Transverse colon (tissue), 4 donors: ENCODE measurements at regions not wholly inside any gene's neighbourhood (a gene's known extent, or its start where the extent isn't known, plus 50 kb on each side); places are given as distances from the start of the nearest gene placed in this dataset.

Source experiments
- DNase-seq: peaks from one replicate; pipeline ENCODE4 v3.0.0-alpha.2; 2019
- H3K27ac ChIP-seq, 4 donors: fragments of 200-600 bp; sonication (generic); 2 replicates each; pipeline ENCODE4 v1.5.1; 2016 to 2018; ENCODE audit warnings: inconsistent platforms in 4 of 4
- H3K27me3 ChIP-seq: fragments of 200-600 bp; sonication (generic); 2 replicates; pipeline ENCODE4 v1.5.1; 2017; ENCODE audit warnings: inconsistent platforms
- H3K36me3 ChIP-seq, 4 donors: fragments of 200-600 bp; sonication (generic); 2 replicates each; pipeline ENCODE4 v1.5.1; 2017 to 2019; ENCODE audit warnings: inconsistent platforms in 4 of 4
- H3K4me1 ChIP-seq, 4 donors: fragments of 200-600 bp; sonication (generic); 2 replicates each; pipeline ENCODE4 v1.5.1; 2017 to 2020; ENCODE audit warnings: inconsistent platforms in 4 of 4
- H3K4me3 ChIP-seq, 4 donors: fragments of 200-600 bp; sonication (generic); 1 replicate in 1 of 4; 2 replicates in 3 of 4; pipeline versions ENCODE4 v1.5.1 to v1.6.1; 2017 to 2019; ENCODE audit warnings: inconsistent platforms in 4 of 4
- H3K9me3 ChIP-seq, 2 donors: fragments of 200-600 bp; sonication (generic); 2 replicates each; pipeline ENCODE4 v1.5.1; 2017 to 2019; ENCODE audit warnings: inconsistent platforms in 2 of 2
- CTCF ChIP-seq, 5 experiments: fragments of 200-600 bp in 3 of 5; fragments of 450-650 bp in 2 of 5; sonication (generic) in 3 of 5; IDR thresholded peaks; 1 replicate in 2 of 5; 2 replicates in 3 of 5; pipeline ENCODE4 v1.5.1; 2016 to 2017; ENCODE audit warnings: antibody characterized with exemption in 5 of 5, inconsistent platforms in 3 of 5, mild to moderate bottlenecking in 2 of 5, moderate library complexity in 1 of 5
- EP300 ChIP-seq: sonication (generic); formaldehyde crosslinking; IDR thresholded peaks from one replicate; pipeline ENCODE4 v1.6.1; 2017; ENCODE audit warnings: antibody characterized with exemption, low read depth
- POLR2A ChIP-seq: fragments of 450-650 bp; IDR thresholded peaks from one replicate; pipeline ENCODE4 v1.6.1; 2016; ENCODE audit warnings: antibody characterized with exemption, mild to moderate bottlenecking, moderate library complexity
- POLR2AphosphoS5 ChIP-seq, 3 donors: sonication (generic); formaldehyde crosslinking; IDR thresholded peaks; one replicate each; pipeline ENCODE4 v1.6.1; 2016; ENCODE audit warnings: antibody characterized with exemption in 3 of 3
- WGBS, 2 donors: methylation state at CpG; one replicate each; pipeline ENCODE4 v1.1.5; 2018; ENCODE audit warnings: low coverage in 1 of 2; 5-methylcytosine and 5-hydroxymethylcytosine counted together
- in situ Hi-C, 4 donors: fragments of 200-750 bp; cut with MboI; loops; one replicate each; pipeline versions ENCODE4 v1.15.0 to v1.15.1; 2017; ENCODE audit warnings: low sequenced_read_pairs in 3 of 4, low pct_ligation_motif_present in 1 of 4, low pct_unique_long_range_greater_than_20kb in 1 of 4
- intact Hi-C: fragments of 100-400 bp; cut with DNase I; formaldehyde crosslinking; loops from one replicate; pipeline ENCODE4 v1.15.1; 2023; ENCODE audit warnings: low total_unique reads

GRCh38 chr5:145324767-145325479 lies 510.2 kb downstream of the PRELID2 start:
- Histone ChIP-seq H3K36me3 (no peaks in the 10 kb centered on the region), H3K27me3 (no peaks in the 10 kb centered on the region), H3K9me3 (no peaks in the 10 kb centered on the region), H3K4me3 (no peak overlapping the region), H3K4me1 (no peaks in the 10 kb centered on the region), H3K27ac (no peak overlapping the region)
- in situ Hi-C loops, result no loop called here
- DNase-seq, result no peak
- intact Hi-C loops, result no loop called here
- TF ChIP-seq POLR2AphosphoS5 (IDR thresholded peaks at IDR 0.05) (no peak), CTCF (IDR thresholded peaks at IDR 0.05) (no peak), EP300 (no peak), POLR2A (no peak)

GRCh38 chr5:145324101-145324500 lies 511.0 kb downstream of the PRELID2 start:
- H3K4me3 ChIP-seq, result no peak overlapping the region
- no peaks in the 10 kb centered on the region for H3K4me1 ChIP-seq
- WGBS, 2 donors, result 84 to 100% methylated on average over 1 of the region's 1 CpG
- DNase-seq, result no peak
- no peak overlapping the region for H3K27ac ChIP-seq
- H3K9me3 ChIP-seq, result no peaks in the 10 kb centered on the region
- H3K36me3 ChIP-seq, result no peaks in the 10 kb centered on the region
- intact Hi-C loops (no loop called here), in situ Hi-C loops (no loop called here)
- H3K27me3 ChIP-seq, result no peaks in the 10 kb centered on the region
- no peak for TF ChIP-seq POLR2A
- TF ChIP-seq EP300, result no peak
- TF ChIP-seq CTCF (IDR thresholded peaks at IDR 0.05), result no peak
- TF ChIP-seq POLR2AphosphoS5 (IDR thresholded peaks at IDR 0.05), result no peak

GRCh38 chr5:145316282-145316681 lies 518.9 kb downstream of the PRELID2 start:
- intact Hi-C loops, result no loop called here
- H3K27ac ChIP-seq, result no peak overlapping the region
- no peak for DNase-seq
- H3K27me3 ChIP-seq, result no peaks in the 10 kb centered on the region
- no peaks in the 10 kb centered on the region for H3K9me3 ChIP-seq
- H3K4me3 ChIP-seq, result no peak overlapping the region
- no peaks in the 10 kb centered on the region for H3K4me1 ChIP-seq
- in situ Hi-C loops, result no loop called here
- WGBS, 2 donors, result 72 to 93% methylated on average over 2 of the region's 2 CpGs
- no peak for TF ChIP-seq EP300
- no peak for TF ChIP-seq POLR2AphosphoS5 (IDR thresholded peaks at IDR 0.05)
- TF ChIP-seq POLR2A, result no peak
- no peak for TF ChIP-seq CTCF (IDR thresholded peaks at IDR 0.05)
- no peaks in the 10 kb centered on the region for H3K36me3 ChIP-seq

- Histone ChIP-seq H3K27me3 (no peaks in the 10 kb centered on the region), H3K4me3 (no peak overlapping the region), H3K27ac (no peak overlapping the region), H3K36me3 (no peaks in the 10 kb centered on the region), H3K4me1 (no peaks in the 10 kb centered on the region), H3K9me3 (no peaks in the 10 kb centered on the region)
- 73 to 75% methylated on average over 6 of the region's 6 CpGs for WGBS, 2 donors
- TF ChIP-seq POLR2A (no peak), CTCF (IDR thresholded peaks at IDR 0.05) (no peak), POLR2AphosphoS5 (IDR thresholded peaks at IDR 0.05) (no peak), EP300 (no peak)
- intact Hi-C loops (no loop called here), in situ Hi-C loops (no loop called here)
- no peak for DNase-seq
Measured at GRCh38 chr5:145307866-145308382, 527.2 kb downstream of the PRELID2 start.
